BJ (cell line): ENCODE measurements at regions not wholly inside any gene's neighbourhood (a gene's known extent, or its start where the extent isn't known, plus 50 kb on each side); places are given as distances from the start of the nearest gene placed in this dataset.

Experiments
- CTCF ChIA-PET: fragments of 350-600 bp; formaldehyde crosslinking; extraction: SDS; loops from one replicate; lab custom pipeline; 2021; ENCODE audit warnings: antibody characterized with exemption, inconsistent platforms; lab: Yijun Ruan, JAX
- POLR2A ChIA-PET: fragments of 300-600 bp; sonication (Branson Sonifier 250); formaldehyde crosslinking; extraction: SDS; loops from one replicate; lab custom pipeline; 2021; ENCODE audit warnings: antibody characterized with exemption; lab: Charles Lee
- DNase-seq: peaks from one replicate; pipeline ENCODE4 v3.0.0-alpha.2; 2011; ENCODE audit warnings: low read depth
- H3K27me3 ChIP-seq: 2 replicates; pipeline ENCODE4 v1.6.0; 2011; ENCODE audit warnings: low read length; ENCODE audit not compliant: control insufficient read depth, insufficient read depth
- H3K36me3 ChIP-seq: 2 replicates; pipeline ENCODE4 v1.5.1; 2011; ENCODE audit warnings: low read length; ENCODE audit not compliant: control insufficient read depth, insufficient read depth
- H3K4me3 ChIP-seq: 2 replicates; pipeline ENCODE4 v1.5.1; 2011; ENCODE audit warnings: low read depth, mild to moderate bottlenecking, control low read depth, low read length
- TF ChIP-seq, protein P1 (sequence below): IDR thresholded peaks from 2 replicates; pipeline ENCODE4 v1.5.1; 2011; ENCODE audit warnings: low read depth, mild to moderate bottlenecking, control low read depth, inconsistent platforms, low read length, moderate library complexity; ENCODE audit not compliant: insufficient read depth

DNA sequence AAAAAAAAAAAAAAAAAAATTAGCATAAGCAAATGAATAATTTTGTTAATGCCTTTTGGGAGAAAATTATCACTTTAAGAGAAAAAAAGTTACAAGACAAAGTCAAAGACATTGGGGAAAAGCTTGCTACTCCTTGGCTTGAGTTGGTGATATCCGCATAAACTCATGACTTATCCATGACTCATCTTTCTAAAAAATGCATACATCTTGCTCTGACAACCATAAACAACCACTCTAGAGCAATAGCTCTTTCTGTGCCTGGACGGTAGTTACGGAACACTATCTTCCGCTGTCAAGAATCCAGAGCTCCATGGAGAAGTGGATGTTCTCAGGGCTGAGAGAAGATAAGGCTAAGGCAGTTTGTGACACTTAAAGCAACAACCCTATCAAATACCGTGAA, 281.1 kb upstream of the PFKP start:
- Histone ChIP-seq H3K36me3 (no peaks in the 10 kb centered on the region), H3K27me3 (no peaks in the 10 kb centered on the region), H3K4me3 (no peak overlapping the region)
- POLR2A ChIA-PET: no interaction called here
- CTCF ChIA-PET: no interaction called here
- TF ChIP-seq, protein P1, sequence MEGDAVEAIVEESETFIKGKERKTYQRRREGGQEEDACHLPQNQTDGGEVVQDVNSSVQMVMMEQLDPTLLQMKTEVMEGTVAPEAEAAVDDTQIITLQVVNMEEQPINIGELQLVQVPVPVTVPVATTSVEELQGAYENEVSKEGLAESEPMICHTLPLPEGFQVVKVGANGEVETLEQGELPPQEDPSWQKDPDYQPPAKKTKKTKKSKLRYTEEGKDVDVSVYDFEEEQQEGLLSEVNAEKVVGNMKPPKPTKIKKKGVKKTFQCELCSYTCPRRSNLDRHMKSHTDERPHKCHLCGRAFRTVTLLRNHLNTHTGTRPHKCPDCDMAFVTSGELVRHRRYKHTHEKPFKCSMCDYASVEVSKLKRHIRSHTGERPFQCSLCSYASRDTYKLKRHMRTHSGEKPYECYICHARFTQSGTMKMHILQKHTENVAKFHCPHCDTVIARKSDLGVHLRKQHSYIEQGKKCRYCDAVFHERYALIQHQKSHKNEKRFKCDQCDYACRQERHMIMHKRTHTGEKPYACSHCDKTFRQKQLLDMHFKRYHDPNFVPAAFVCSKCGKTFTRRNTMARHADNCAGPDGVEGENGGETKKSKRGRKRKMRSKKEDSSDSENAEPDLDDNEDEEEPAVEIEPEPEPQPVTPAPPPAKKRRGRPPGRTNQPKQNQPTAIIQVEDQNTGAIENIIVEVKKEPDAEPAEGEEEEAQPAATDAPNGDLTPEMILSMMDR: no peak
- DNase-seq: no peak

DNA sequence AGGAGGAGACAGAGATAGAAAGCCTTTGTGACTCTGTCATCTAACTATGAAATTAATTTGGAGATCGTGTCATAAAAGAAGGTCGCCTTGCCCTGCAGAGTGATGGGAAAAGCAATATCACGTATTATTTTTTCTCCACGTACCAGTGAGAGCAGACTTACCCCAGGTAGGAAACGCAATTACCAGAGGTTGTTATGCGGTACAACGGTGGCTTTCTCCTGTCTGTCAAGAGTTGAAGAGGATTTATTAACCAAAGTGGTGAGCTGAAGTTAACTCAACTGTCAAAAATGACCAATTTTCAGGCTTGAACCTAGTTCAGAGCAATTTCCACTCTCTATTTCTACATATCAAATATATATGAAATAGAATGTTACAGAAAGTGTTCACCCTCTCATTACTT, 282.6 kb upstream of the PFKP start:
- ChIA-PET POLR2A (no interaction called here), CTCF (no interaction called here)
- H3K4me3 ChIP-seq: no peak overlapping the region
- H3K36me3 ChIP-seq: no peaks in the 10 kb centered on the region
- DNase-seq: no peak
- H3K27me3 ChIP-seq: no peaks in the 10 kb centered on the region
- TF ChIP-seq, protein P1: no peak

DNA sequence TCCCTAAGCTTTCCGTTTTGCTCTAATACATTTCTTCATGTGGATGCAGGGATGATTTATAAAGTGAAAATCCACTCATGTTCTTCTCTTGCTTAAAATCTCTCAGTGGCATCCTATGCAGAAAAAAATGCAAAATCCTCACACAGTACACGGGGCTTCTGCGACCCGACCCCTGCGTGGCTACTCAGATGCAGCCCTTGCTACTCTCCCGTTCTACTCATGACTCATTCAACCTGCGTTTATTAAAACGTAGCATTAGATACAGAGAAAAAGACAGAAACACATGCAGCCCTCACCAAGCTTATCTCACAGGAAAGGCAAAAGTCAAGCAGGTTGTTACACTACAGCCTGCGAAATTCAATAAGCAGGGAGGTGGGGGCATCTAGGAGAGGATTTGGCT, 284.4 kb upstream of the PFKP start:
- ChIA-PET CTCF (no interaction called here), POLR2A (no interaction called here)
- Histone ChIP-seq H3K27me3 (no peaks in the 10 kb centered on the region), H3K4me3 (no peak overlapping the region), H3K36me3 (no peaks in the 10 kb centered on the region)
- TF ChIP-seq, protein P1: no peak
- no peak for DNase-seq

GRCh38 chr10:2782265-2782664, 285.1 kb upstream of the PFKP start:
- DNase-seq: no peak
- Histone ChIP-seq H3K4me3 (no peak overlapping the region), H3K36me3 (no peaks in the 10 kb centered on the region), H3K27me3 (no peaks in the 10 kb centered on the region)
- CTCF ChIA-PET: no interaction called here
- POLR2A ChIA-PET: no interaction called here
- TF ChIP-seq, protein P1: no peak

DNA sequence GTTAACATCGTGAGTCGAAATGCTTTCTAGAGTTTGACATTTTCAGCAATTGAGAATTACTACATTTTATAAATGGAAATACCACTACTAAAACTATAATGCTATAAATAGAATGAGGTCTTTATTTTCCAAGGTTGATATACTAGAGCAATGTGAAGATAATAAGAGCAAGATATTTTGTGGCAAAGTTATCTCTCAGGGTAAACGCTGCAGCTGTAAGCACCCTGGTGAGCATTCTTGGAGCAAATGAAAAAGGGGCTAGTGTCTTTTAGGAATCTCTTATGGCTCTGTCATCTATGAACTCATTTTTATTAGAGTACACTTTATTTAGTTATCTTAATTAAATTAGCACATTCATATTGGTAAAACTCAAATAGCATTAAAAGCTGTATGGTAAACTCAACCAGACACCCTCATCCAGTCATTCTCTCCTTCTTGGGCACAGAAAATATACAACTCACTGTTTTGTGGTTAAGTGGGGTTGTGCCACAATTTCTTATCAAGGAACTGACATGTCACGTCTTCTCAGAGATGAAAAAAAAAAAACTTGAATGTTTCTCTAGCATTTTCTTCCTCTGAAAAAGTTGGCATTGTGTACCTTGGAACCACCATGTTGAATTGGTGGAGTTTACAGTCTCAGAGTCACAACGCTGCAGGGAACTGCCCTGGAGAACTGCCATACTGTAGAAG, 289.5 kb upstream of the PFKP start:
- Histone ChIP-seq H3K4me3 (no peak overlapping the region), H3K36me3 (no peaks in the 10 kb centered on the region), H3K27me3 (no peaks in the 10 kb centered on the region)
- ChIA-PET POLR2A (no interaction called here), CTCF (no interaction called here)
- no peak for DNase-seq
- TF ChIP-seq, protein P1: no peak
